ENCODE measurements at regions not wholly inside any gene's neighbourhood (a gene's known extent, or its start where the extent isn't known, plus 50 kb on each side); places are given as distances from the start of the nearest gene placed in this dataset.

DNA sequence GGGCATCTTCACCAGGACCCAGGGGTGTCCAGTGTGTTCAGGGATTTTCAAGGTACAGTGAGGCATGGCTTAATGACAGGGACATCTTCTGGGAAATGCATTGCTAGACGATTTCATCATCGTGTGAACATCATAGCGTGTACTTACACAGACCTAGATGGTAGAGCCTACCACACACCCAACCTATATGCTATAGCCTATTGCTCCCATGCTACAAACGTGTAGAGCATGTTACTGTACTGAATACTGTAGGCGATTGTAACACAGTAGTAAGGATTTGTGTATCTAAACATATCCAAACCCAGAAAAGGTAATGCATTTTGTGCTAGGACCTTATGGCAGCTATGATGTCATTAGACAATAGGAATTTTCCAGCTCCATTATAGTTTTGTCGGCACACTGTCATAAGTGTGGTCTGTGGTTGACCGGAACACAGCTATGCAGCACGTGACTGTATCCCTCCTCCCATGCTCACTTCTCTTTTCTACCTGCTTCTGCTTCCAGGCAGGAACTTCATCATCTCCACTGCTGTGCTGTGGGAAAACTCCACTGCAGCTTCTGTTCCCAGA, 416.2 kb upstream of the NFE2L3 start:
- Histone ChIP-seq H2AFZ (ENCODE audit: low read depth, low read length) (no peak overlapping the region), H3K9ac (ENCODE audit: low read length) (no peak overlapping the region), H3K4me2 (ENCODE audit: low read length) (no peak overlapping the region), H3K4me3 (ENCODE audit: low read length) (no peak overlapping the region), H3F3A (ENCODE audit: insufficient read depth, low read length, poor library complexity, severe bottlenecking) (no peaks in the 10 kb centered on the region), H3K27ac (ENCODE audit: low read length) (no peak overlapping the region), H3K36me3 (ENCODE audit: insufficient read depth, low read length) (no peaks in the 10 kb centered on the region), H3K9me2 (ENCODE audit: insufficient read depth, low read length) (no peaks in the 10 kb centered on the region), H3K79me2 (replicated peaks; ENCODE audit: insufficient read depth, low read length) (no peaks in the 10 kb centered on the region), H3K9me3 (ENCODE audit: low read length) (no peaks in the 10 kb centered on the region), H4K20me1 (ENCODE audit: insufficient read depth) (no peaks in the 10 kb centered on the region), H3K27me3 (ENCODE audit: insufficient read depth, low read depth, low read length) (no peaks in the 10 kb centered on the region)
- TF ChIP-seq CTCF (IDR thresholded peaks at IDR 0.05; ENCODE audit: poor library complexity, severe bottlenecking) (no peak), EZH2 (IDR thresholded peaks at IDR 0.05; ENCODE audit: borderline replicate concordance, insufficient read depth, low read length, poor library complexity, severe bottlenecking) (no peak), RAD21 (conservative IDR thresholded peaks at IDR 0.05) (no peak), EP300 (conservative IDR thresholded peaks at IDR 0.05; ENCODE audit: poor library complexity, severe bottlenecking) (no peak), SMC3 (conservative IDR thresholded peaks at IDR 0.05; ENCODE audit: poor library complexity) (no peak), POLR2AphosphoS5 (IDR thresholded peaks at IDR 0.05) (no peak), TAF1 (IDR thresholded peaks at IDR 0.05; ENCODE audit: low read depth) (no peak), MXI1 (conservative IDR thresholded peaks at IDR 0.05; ENCODE audit: poor library complexity, severe bottlenecking) (no peak), REST (IDR thresholded peaks at IDR 0.05; ENCODE audit: borderline replicate concordance) (no peak)

GRCh38 chr7:25738528-25738927, 413.5 kb upstream of the NFE2L3 start:
- Histone ChIP-seq H3K27ac (ENCODE audit: low read length) (no peak overlapping the region), H3K27me3 (ENCODE audit: insufficient read depth, low read depth, low read length) (no peaks in the 10 kb centered on the region), H3F3A (ENCODE audit: insufficient read depth, low read length, poor library complexity, severe bottlenecking) (no peaks in the 10 kb centered on the region), H3K36me3 (ENCODE audit: insufficient read depth, low read length) (no peaks in the 10 kb centered on the region), H3K9me3 (ENCODE audit: low read length) (no peaks in the 10 kb centered on the region), H3K9ac (ENCODE audit: low read length) (no peak overlapping the region), H3K79me2 (replicated peaks; ENCODE audit: insufficient read depth, low read length) (no peaks in the 10 kb centered on the region), H3K4me3 (ENCODE audit: low read length) (no peak overlapping the region), H3K4me2 (ENCODE audit: low read length) (no peak overlapping the region), H4K20me1 (ENCODE audit: insufficient read depth) (no peaks in the 10 kb centered on the region), H2AFZ (ENCODE audit: low read depth, low read length) (no peak overlapping the region), H3K9me2 (ENCODE audit: insufficient read depth, low read length) (no peaks in the 10 kb centered on the region)
- TF ChIP-seq TAF1 (IDR thresholded peaks at IDR 0.05; ENCODE audit: low read depth) (no peak), MXI1 (conservative IDR thresholded peaks at IDR 0.05; ENCODE audit: poor library complexity, severe bottlenecking) (no peak), EZH2 (IDR thresholded peaks at IDR 0.05; ENCODE audit: borderline replicate concordance, insufficient read depth, low read length, poor library complexity, severe bottlenecking) (no peak), RAD21 (conservative IDR thresholded peaks at IDR 0.05) (no peak), EP300 (conservative IDR thresholded peaks at IDR 0.05; ENCODE audit: poor library complexity, severe bottlenecking) (no peak), CTCF (IDR thresholded peaks at IDR 0.05; ENCODE audit: poor library complexity, severe bottlenecking) (no peak), REST (IDR thresholded peaks at IDR 0.05; ENCODE audit: borderline replicate concordance) (no peak)

Data from neural cell (in vitro differentiated cells).